IMR-90 (cell line): ENCODE measurements at regions not wholly inside any gene's neighbourhood (a gene's known extent, or its start where the extent isn't known, plus 50 kb on each side); places are given as distances from the start of the nearest gene placed in this dataset.

Experiments
- ATAC-seq: fragments of 200-7000 bp; cut with Tn5 transposase; 2 replicates; pipeline ENCODE4 v1.9.1; 2020; ENCODE audit warnings: low read depth, mild to moderate bottlenecking, moderate library complexity
- BruUV-seq: library from RNA; stranded (reverse); fragments of 400-500 nt; replicated peaks from 2 replicates; lab custom pipeline; 2021; lab: Mats Ljungman, UMichigan
- CTCF ChIA-PET: fragments of 300-600 bp; formaldehyde crosslinking; extraction: SDS; loops from one replicate; lab custom pipeline; 2021; ENCODE audit warnings: antibody characterized with exemption; lab: Yijun Ruan, JAX
- POLR2A ChIA-PET: fragments of 300-600 bp; sonication (Branson Sonifier 250); formaldehyde crosslinking; loops from one replicate; lab custom pipeline; 2022; ENCODE audit warnings: antibody characterized with exemption; ENCODE audit not compliant: unreplicated experiment; lab: Charles Lee
- DNase-seq: peaks from one replicate; pipeline ENCODE4 v3.0.0; 2013
- H2AFZ ChIP-seq: replicated peaks from 2 replicates; pipeline ENCODE3; 2013; ENCODE audit warnings: low read length, mild to moderate bottlenecking; ENCODE audit not compliant: poor library complexity
- H2AK5ac ChIP-seq: 2 replicates; pipeline ENCODE4 v1.6.1; 2013; ENCODE audit warnings: low read depth, low read length, inconsistent platforms
- H2AK9ac ChIP-seq: replicated peaks from 2 replicates; pipeline ENCODE3; 2013; ENCODE audit warnings: mild to moderate bottlenecking, low read depth, low read length, moderate library complexity; ENCODE audit not compliant: poor library complexity
- H2BK120ac ChIP-seq: 2 replicates; pipeline ENCODE4 v1.6.1; 2013; ENCODE audit warnings: low read depth, low read length, inconsistent platforms
- H2BK15ac ChIP-seq: 3 replicates; pipeline ENCODE4 v1.6.1; 2013; ENCODE audit warnings: low read depth, low read length, inconsistent platforms
- H2BK20ac ChIP-seq: 2 replicates; pipeline ENCODE4 v1.6.1; 2013; ENCODE audit warnings: low read depth, mild to moderate bottlenecking, inconsistent platforms, low read length, moderate library complexity
- H2BK5ac ChIP-seq: 2 replicates; pipeline ENCODE4 v1.6.1; 2013; ENCODE audit warnings: mild to moderate bottlenecking, low read depth, low read length, inconsistent platforms; ENCODE audit not compliant: poor library complexity, severe bottlenecking
- H3K14ac ChIP-seq: replicated peaks from 2 replicates; pipeline ENCODE4 v1.6.1; 2013; ENCODE audit warnings: low read depth, low read length, inconsistent platforms
- H3K18ac ChIP-seq: 2 replicates; pipeline ENCODE4 v1.6.1; 2013; ENCODE audit warnings: low read depth, low read length, control low read depth
- H3K23ac ChIP-seq: 2 replicates; pipeline ENCODE4 v1.6.1; 2013; ENCODE audit warnings: low read depth, low read length, inconsistent platforms
- H3K27ac ChIP-seq: 2 replicates; pipeline ENCODE4 v1.5.1; 2013; ENCODE audit warnings: mild to moderate bottlenecking, control low read depth, low read length; ENCODE audit not compliant: insufficient read depth
- H3K27me3 ChIP-seq: 2 replicates; pipeline ENCODE4 v1.6.1; 2013; ENCODE audit warnings: low read length; ENCODE audit not compliant: control insufficient read depth, insufficient read depth
- H3K36me3 ChIP-seq: 2 replicates; pipeline ENCODE4 v1.6.1; 2013; ENCODE audit warnings: low read length, mixed read lengths; ENCODE audit not compliant: control insufficient read depth, insufficient read depth
- H3K4ac ChIP-seq: 2 replicates; pipeline ENCODE4 v1.6.1; 2013; ENCODE audit warnings: low read depth, low read length, inconsistent platforms
- H3K4me1 ChIP-seq: 2 replicates; pipeline ENCODE4 v1.6.1; 2013; ENCODE audit warnings: low read length, mixed read lengths; ENCODE audit not compliant: control insufficient read depth, insufficient read depth
- H3K4me2 ChIP-seq: 2 replicates; pipeline ENCODE4 v1.6.1; 2013; ENCODE audit warnings: low read depth, mild to moderate bottlenecking, control low read depth, low read length, moderate library complexity
- H3K4me3 ChIP-seq: 2 replicates; pipeline ENCODE4 v1.5.1; 2013; ENCODE audit warnings: low read depth, mild to moderate bottlenecking, control low read depth, low read length, moderate library complexity; ENCODE audit not compliant: insufficient read depth
- H3K56ac ChIP-seq: 2 replicates; pipeline ENCODE4 v1.6.1; 2013; ENCODE audit warnings: low read length, inconsistent platforms; ENCODE audit not compliant: insufficient read depth; ENCODE audit errors: extremely low read depth
- H3K79me1 ChIP-seq, 2 experiments: 2 replicates each; pipeline ENCODE4 v1.6.1; 2013; ENCODE audit warnings: low read length in 2 of 2, inconsistent platforms in 1 of 2, low read depth in 1 of 2
- H3K9ac ChIP-seq: 2 replicates; pipeline ENCODE4 v1.6.1; 2013; ENCODE audit warnings: low read depth, low read length, control low read depth
- H3K9me1 ChIP-seq: 2 replicates; pipeline ENCODE4 v1.6.1; 2013; ENCODE audit warnings: low read length, inconsistent platforms; ENCODE audit not compliant: insufficient read depth
- H3K9me3 ChIP-seq: 2 replicates; pipeline ENCODE4 v1.6.1; 2013; ENCODE audit warnings: low read length; ENCODE audit not compliant: control insufficient read depth, insufficient read depth
- H4K20me1 ChIP-seq: 2 replicates; pipeline ENCODE4 v1.6.1; 2013; ENCODE audit warnings: low read length, inconsistent platforms; ENCODE audit not compliant: insufficient read depth
- H4K5ac ChIP-seq: 2 replicates; pipeline ENCODE4 v1.6.1; 2013; ENCODE audit warnings: mild to moderate bottlenecking, low read depth, low read length, control low read depth
- H4K8ac ChIP-seq, 2 experiments: 2 replicates each; pipeline ENCODE4 v1.6.1; 2013; ENCODE audit warnings: low read depth in 2 of 2, low read length in 2 of 2, control low read depth in 1 of 2, inconsistent platforms in 1 of 2
- H4K91ac ChIP-seq: 2 replicates; pipeline ENCODE4 v1.6.1; 2013; ENCODE audit warnings: low read depth, low read length, inconsistent platforms; ENCODE audit not compliant: insufficient read depth
- CHD1 ChIP-seq: IDR thresholded peaks from 2 replicates; pipeline ENCODE4 v1.6.1; 2012; ENCODE audit warnings: low read depth, low read length, improper control_type of control experiment
- MAFK ChIP-seq: IDR thresholded peaks from 2 replicates; pipeline ENCODE4 v1.6.1; 2012; ENCODE audit warnings: low read depth, low read length, improper control_type of control experiment
- SMC3 ChIP-seq: fragments of 150-350 bp; IDR thresholded peaks from 2 replicates; pipeline ENCODE4 v1.6.1; 2016; ENCODE audit warnings: low read depth, mild to moderate bottlenecking, antibody characterized with exemption, low read length, moderate library complexity
- WGBS, 2 experiments: methylation state at CpG; one replicate each; pipeline versions ENCODE4 v1.1.5 to v1.1.7; 2013; ENCODE audit warnings: missing lambda C conversion rate in 2 of 2; ENCODE audit not compliant: insufficient read length in 1 of 2; ENCODE audit errors: extremely low coverage in 2 of 2; 5-methylcytosine and 5-hydroxymethylcytosine counted together
- dilution Hi-C: fragments of 300-500 bp; cut with HindIII; formaldehyde crosslinking; loops from one replicate; pipeline ENCODE4 v1.14.3; 2018; ENCODE audit warnings: low sequenced_read_pairs; ENCODE audit not compliant: unreplicated experiment
- in situ Hi-C: fragments of 300-500 bp; cut with MboI; formaldehyde crosslinking; loops from 3 replicates; pipeline ENCODE4 v1.14.3; 2019; ENCODE audit warnings: low sequenced_read_pairs, inconsistent platforms, mixed read lengths
- intact Hi-C: fragments of 100-400 bp; cut with micrococcal nuclease; formaldehyde crosslinking; loops from 2 replicates; pipeline ENCODE4 v1.10.0; 2022

- H3K4me1 ChIP-seq, result peaks cover 5% of the 10 kb centered on the region
- DNase-seq, result no peak
- H3K56ac ChIP-seq, result no peak overlapping the region
- no peak overlapping the region for H2AK5ac ChIP-seq
- no peak overlapping the region for H2BK15ac ChIP-seq
- no peak overlapping the region for H2BK120ac ChIP-seq
- H3K27me3 ChIP-seq, result no peaks in the 10 kb centered on the region
- no peaks in the 10 kb centered on the region for H3K79me1 ChIP-seq
- H4K5ac ChIP-seq, result no peak overlapping the region
- H3K4me2 ChIP-seq, result no peak overlapping the region
- no peak overlapping the region for H3K18ac ChIP-seq
- H3K9me3 ChIP-seq, result no peaks in the 10 kb centered on the region
- intact Hi-C loops, result loop anchor here (5.0 kb wide), 1 partner anchor 42 kb away; no protein-coding TSS in a partner anchor
- H4K91ac ChIP-seq, result no peak overlapping the region
- no TSS peak for BruUV-seq
- H2BK5ac ChIP-seq, result no peak overlapping the region
- H3K27ac ChIP-seq, result no peak overlapping the region
- in situ Hi-C loops, result no loop called here
- no peak overlapping the region for H3K14ac ChIP-seq
- H2BK20ac ChIP-seq, result no peak overlapping the region
- H3K36me3 ChIP-seq, result no peaks in the 10 kb centered on the region
- no peak for ATAC-seq
- CTCF ChIA-PET, result no interaction called here
- WGBS, 2 experiments, result no CpG with 5 or more reads among the region's 1 CpG
- H3K9ac ChIP-seq, result no peak overlapping the region
- peak; percentile 95 for TF ChIP-seq MAFK
- no peak for TF ChIP-seq CHD1
- no peak for TF ChIP-seq SMC3
- H3K23ac ChIP-seq, result no peak overlapping the region
- H3K4ac ChIP-seq, result no peak overlapping the region
- H2AK9ac ChIP-seq, result no peak overlapping the region
- H4K8ac ChIP-seq, result no peak overlapping the region
- H4K20me1 ChIP-seq, result no peaks in the 10 kb centered on the region
- no peak overlapping the region for H2AFZ ChIP-seq
- dilution Hi-C loops, result no loop called here
- POLR2A ChIA-PET, result no interaction called here
- no peak overlapping the region for H3K4me3 ChIP-seq
- no peaks in the 10 kb centered on the region for H3K9me1 ChIP-seq
These were observed 259.8 kb upstream of the GNAI1 start for GRCh38 chr7:79874797-79875196.
